Endothelial cell of umbilical vein (primary cell): ENCODE measurements at regions not wholly inside any gene's neighbourhood (a gene's known extent, or its start where the extent isn't known, plus 50 kb on each side); places are given as distances from the start of the nearest gene placed in this dataset.
A peak's percentile ranks its signal among the peaks of the same experiment; 100 is the strongest.

Experiments used
- EZH2 ChIP-seq: IDR thresholded peaks from 2 replicates; pipeline ENCODE4 v1.6.1; 2012; ENCODE audit warnings: borderline replicate concordance, low read depth, mild to moderate bottlenecking, moderate library complexity, low read length, inconsistent platforms; ENCODE audit not compliant: severe bottlenecking
- FOS ChIP-seq: IDR thresholded peaks from 2 replicates; pipeline ENCODE4 v1.6.1; 2011; ENCODE audit warnings: mild to moderate bottlenecking, low read length, moderate library complexity, borderline replicate concordance; ENCODE audit not compliant: insufficient read depth
- GATA2 ChIP-seq: IDR thresholded peaks from 2 replicates; pipeline ENCODE4 v1.7.0; 2011; ENCODE audit warnings: low read depth, mild to moderate bottlenecking, moderate library complexity, mixed read lengths, low read length; ENCODE audit not compliant: insufficient read length, insufficient read depth
- JUN ChIP-seq: IDR thresholded peaks from 2 replicates; pipeline ENCODE4 v1.6.1; 2011; ENCODE audit warnings: borderline replicate concordance, low read depth; ENCODE audit not compliant: insufficient read length, insufficient read depth
- MYC ChIP-seq: IDR thresholded peaks from one replicate; pipeline ENCODE4 v1.6.1; 2011; ENCODE audit warnings: mild to moderate bottlenecking, low read depth, low read length
- POLR2A ChIP-seq: IDR thresholded peaks from 2 replicates; pipeline ENCODE4 v1.6.1; 2012; ENCODE audit warnings: low read depth, mild to moderate bottlenecking, control low read depth, low read length
- POLR2AphosphoS5 ChIP-seq: IDR thresholded peaks from 2 replicates; pipeline ENCODE4 v1.6.1; 2012; ENCODE audit warnings: low read depth, mild to moderate bottlenecking, control low read depth, low read length, moderate library complexity; ENCODE audit not compliant: insufficient read depth
- TF ChIP-seq, protein P1 (sequence below), 2 donors: IDR thresholded peaks; 1 replicate in 1 of 2; 2 replicates in 1 of 2; pipeline ENCODE4 v1.5.1; 2011; ENCODE audit warnings: low read length in 2 of 2, mild to moderate bottlenecking in 2 of 2, moderate library complexity in 2 of 2, control low read depth in 1 of 2, inconsistent platforms in 1 of 2, low read depth in 1 of 2; ENCODE audit not compliant: insufficient read depth in 1 of 2; ENCODE audit errors: extremely low read depth in 1 of 2
- TF ChIP-seq, protein P2 (sequence below): IDR thresholded peaks from 2 replicates; pipeline ENCODE4 v1.6.1; 2011; ENCODE audit not compliant: insufficient read depth, insufficient read length

- TF ChIP-seq POLR2A = no peak
- TF ChIP-seq, protein P1, sequence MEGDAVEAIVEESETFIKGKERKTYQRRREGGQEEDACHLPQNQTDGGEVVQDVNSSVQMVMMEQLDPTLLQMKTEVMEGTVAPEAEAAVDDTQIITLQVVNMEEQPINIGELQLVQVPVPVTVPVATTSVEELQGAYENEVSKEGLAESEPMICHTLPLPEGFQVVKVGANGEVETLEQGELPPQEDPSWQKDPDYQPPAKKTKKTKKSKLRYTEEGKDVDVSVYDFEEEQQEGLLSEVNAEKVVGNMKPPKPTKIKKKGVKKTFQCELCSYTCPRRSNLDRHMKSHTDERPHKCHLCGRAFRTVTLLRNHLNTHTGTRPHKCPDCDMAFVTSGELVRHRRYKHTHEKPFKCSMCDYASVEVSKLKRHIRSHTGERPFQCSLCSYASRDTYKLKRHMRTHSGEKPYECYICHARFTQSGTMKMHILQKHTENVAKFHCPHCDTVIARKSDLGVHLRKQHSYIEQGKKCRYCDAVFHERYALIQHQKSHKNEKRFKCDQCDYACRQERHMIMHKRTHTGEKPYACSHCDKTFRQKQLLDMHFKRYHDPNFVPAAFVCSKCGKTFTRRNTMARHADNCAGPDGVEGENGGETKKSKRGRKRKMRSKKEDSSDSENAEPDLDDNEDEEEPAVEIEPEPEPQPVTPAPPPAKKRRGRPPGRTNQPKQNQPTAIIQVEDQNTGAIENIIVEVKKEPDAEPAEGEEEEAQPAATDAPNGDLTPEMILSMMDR (IDR thresholded peaks at IDR 0.05; ENCODE audit: extremely low read depth in 1 of 2, insufficient read depth in 1 of 2, low read depth in 1 of 2, low read length in 2 of 2) = peak in 1 of 2 donors; percentile 44
- TF ChIP-seq EZH2 = no peak
- no peak for TF ChIP-seq MYC
- no peak for TF ChIP-seq POLR2AphosphoS5
- TF ChIP-seq, protein P2, sequence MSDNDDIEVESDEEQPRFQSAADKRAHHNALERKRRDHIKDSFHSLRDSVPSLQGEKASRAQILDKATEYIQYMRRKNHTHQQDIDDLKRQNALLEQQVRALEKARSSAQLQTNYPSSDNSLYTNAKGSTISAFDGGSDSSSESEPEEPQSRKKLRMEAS = no peak
- TF ChIP-seq FOS = no peak
- no peak for TF ChIP-seq JUN
- no peak for TF ChIP-seq GATA2
These were observed 59.0 kb upstream of the TAS2R16 start for GRCh38 chr7:123054357-123055133.
